ENCODE measurements at regions not wholly inside any gene's neighbourhood (a gene's known extent, or its start where the extent isn't known, plus 50 kb on each side); places are given as distances from the start of the nearest gene placed in this dataset.

DNA sequence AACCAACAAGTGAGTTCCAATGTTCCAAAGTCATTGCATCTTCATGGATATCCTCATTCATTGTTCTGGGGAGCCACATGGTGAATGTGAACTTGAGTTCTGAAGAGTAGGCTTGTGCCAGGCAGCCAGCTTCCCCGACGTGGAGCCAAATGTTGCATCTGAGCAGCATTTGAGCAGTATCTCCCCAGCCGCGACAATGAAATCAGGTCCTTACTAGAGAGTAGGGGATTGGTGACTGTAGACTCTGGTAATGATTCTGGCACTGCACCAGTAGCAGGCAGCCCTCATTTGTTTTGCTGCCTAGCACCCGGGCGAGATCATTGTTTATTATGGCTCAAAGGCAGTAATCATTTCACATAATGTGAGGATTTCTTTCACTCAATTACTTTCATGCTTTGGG lies 451.4 kb upstream of the C9orf72 start:
- H3K4me3 ChIP-seq (ENCODE audit: low read depth, low read length) = no peak overlapping the region
- no peaks in the 10 kb centered on the region for H3K36me3 ChIP-seq (ENCODE audit: control insufficient read depth, insufficient read depth, low read length)
- TF ChIP-seq, protein P1, sequence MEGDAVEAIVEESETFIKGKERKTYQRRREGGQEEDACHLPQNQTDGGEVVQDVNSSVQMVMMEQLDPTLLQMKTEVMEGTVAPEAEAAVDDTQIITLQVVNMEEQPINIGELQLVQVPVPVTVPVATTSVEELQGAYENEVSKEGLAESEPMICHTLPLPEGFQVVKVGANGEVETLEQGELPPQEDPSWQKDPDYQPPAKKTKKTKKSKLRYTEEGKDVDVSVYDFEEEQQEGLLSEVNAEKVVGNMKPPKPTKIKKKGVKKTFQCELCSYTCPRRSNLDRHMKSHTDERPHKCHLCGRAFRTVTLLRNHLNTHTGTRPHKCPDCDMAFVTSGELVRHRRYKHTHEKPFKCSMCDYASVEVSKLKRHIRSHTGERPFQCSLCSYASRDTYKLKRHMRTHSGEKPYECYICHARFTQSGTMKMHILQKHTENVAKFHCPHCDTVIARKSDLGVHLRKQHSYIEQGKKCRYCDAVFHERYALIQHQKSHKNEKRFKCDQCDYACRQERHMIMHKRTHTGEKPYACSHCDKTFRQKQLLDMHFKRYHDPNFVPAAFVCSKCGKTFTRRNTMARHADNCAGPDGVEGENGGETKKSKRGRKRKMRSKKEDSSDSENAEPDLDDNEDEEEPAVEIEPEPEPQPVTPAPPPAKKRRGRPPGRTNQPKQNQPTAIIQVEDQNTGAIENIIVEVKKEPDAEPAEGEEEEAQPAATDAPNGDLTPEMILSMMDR (IDR thresholded peaks at IDR 0.05; ENCODE audit: insufficient read depth, low read length, poor library complexity, severe bottlenecking) = no peak
- H3K27me3 ChIP-seq (ENCODE audit: control insufficient read depth, insufficient read depth, low read length) = no peaks in the 10 kb centered on the region
- DNase-seq (ENCODE audit: low read depth) = no peak

DNA sequence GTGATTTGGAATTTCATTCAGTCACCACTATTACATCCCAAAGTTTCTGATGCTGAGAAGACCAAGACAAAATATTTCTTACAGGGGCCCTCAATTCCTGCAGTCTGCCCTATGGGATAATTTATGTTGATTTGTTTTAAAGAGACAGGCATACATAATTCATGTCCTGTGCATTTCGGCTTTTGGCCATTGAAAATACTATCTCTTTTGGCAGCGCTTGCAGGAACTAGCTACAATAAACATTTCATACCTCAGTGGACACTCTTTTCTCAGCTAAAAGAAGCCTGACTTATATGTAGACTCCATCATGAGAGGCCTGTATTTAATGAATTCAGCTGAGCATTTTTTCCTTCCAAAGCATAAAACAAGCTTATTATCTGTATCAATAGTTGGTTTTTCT lies 451.9 kb upstream of the C9orf72 start:
- Histone ChIP-seq H3K4me3 (ENCODE audit: low read depth, low read length) (no peak overlapping the region), H3K36me3 (ENCODE audit: control insufficient read depth, insufficient read depth, low read length) (no peaks in the 10 kb centered on the region), H3K27me3 (ENCODE audit: control insufficient read depth, insufficient read depth, low read length) (no peaks in the 10 kb centered on the region)
- TF ChIP-seq, protein P1 (IDR thresholded peaks at IDR 0.05; ENCODE audit: insufficient read depth, low read length, poor library complexity, severe bottlenecking) = no peak
- no peak for DNase-seq (ENCODE audit: low read depth)

DNA sequence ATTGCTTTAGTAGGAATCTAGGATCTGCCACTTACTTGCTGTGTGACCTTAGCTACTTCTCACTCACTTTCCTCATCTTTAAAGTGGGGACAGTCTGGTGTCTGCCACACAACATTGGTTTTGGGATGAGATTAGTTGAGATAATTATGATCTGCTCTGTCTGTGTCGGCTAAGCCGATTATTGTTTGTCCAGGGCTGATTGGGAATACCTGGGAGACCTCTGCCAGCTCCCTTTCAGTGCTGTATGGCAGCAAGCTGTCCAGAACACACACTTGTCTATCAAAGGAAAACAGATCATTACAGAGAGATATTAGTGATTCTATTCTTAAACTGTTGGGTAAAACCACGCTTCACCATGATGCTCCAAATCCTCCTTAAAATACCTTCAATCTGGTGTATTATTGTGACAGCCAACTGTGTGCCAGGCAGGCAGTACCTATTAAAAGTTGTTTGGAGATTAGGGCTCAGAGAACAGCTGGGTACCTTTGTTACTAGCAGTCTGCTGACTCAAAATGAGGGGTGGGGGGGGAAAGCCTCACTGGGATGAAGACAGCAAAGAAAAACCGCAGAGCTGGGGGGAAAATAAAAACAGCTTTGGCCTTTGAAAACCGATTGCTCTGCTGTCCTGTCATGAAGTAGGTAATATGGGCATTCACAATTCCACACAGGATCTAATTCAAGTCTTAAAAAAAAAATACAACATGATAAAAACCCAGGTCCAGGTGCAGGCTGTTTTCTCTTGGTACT lies 458.4 kb upstream of the C9orf72 start:
- no peaks in the 10 kb centered on the region for H3K27me3 ChIP-seq (ENCODE audit: control insufficient read depth, insufficient read depth, low read length)
- TF ChIP-seq, protein P1 (IDR thresholded peaks at IDR 0.05; ENCODE audit: insufficient read depth, low read length, poor library complexity, severe bottlenecking) = no peak
- no peak for DNase-seq (ENCODE audit: low read depth)
- H3K4me3 ChIP-seq (ENCODE audit: low read depth, low read length) = no peak overlapping the region
- no peaks in the 10 kb centered on the region for H3K36me3 ChIP-seq (ENCODE audit: control insufficient read depth, insufficient read depth, low read length)

GRCh38 chr9:28032268-28032590 lies 458.9 kb upstream of the C9orf72 start:
- H3K4me3 ChIP-seq (ENCODE audit: low read depth, low read length) = no peak overlapping the region
- no peaks in the 10 kb centered on the region for H3K36me3 ChIP-seq (ENCODE audit: control insufficient read depth, insufficient read depth, low read length)
- no peaks in the 10 kb centered on the region for H3K27me3 ChIP-seq (ENCODE audit: control insufficient read depth, insufficient read depth, low read length)
- TF ChIP-seq, protein P1 (IDR thresholded peaks at IDR 0.05; ENCODE audit: insufficient read depth, low read length, poor library complexity, severe bottlenecking) = no peak
- DNase-seq (ENCODE audit: low read depth) = no peak

DNA sequence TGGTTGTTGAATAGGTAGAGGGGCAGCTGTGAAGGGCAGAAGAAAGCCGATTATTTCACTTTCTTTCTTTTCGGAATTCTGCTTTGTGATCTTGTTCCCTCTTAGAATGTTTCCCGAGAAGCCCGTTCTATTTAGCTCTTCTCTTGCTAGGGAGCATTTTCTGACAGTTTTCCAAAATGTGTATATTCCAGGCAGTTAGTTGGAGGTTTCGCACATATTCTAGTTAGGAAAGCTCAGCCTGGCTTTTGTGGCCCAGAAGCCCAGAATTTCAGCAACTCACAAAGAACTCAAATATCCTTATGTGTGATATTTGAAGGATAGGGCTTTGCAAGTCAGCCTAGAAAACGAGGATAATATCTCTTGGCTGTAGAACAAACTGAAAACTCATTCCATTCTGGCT lies 461.0 kb upstream of the C9orf72 start:
- Histone ChIP-seq H3K4me3 (ENCODE audit: low read depth, low read length) (no peak overlapping the region), H3K36me3 (ENCODE audit: control insufficient read depth, insufficient read depth, low read length) (no peaks in the 10 kb centered on the region), H3K27me3 (ENCODE audit: control insufficient read depth, insufficient read depth, low read length) (no peaks in the 10 kb centered on the region)
- TF ChIP-seq, protein P1 (IDR thresholded peaks at IDR 0.05; ENCODE audit: insufficient read depth, low read length, poor library complexity, severe bottlenecking) = no peak
- no peak for DNase-seq (ENCODE audit: low read depth)

DNA sequence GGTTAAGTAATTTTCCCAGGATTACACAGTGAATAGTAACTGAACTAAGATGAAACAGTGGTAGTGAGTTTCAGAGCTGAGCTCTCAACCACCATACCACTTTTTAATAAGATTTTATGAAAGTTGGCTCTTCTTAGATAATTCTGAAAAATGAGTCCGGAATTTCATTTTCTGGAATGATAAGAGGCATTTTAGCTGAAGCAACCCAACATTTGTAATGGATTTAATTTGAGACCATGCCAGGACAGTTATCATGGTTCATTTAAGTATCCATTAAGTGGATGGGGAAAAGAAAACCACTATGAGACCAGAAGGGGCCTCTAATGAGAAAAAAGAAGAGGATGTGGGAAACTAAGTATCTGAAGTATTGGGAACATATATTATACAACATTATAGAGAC lies 464.7 kb upstream of the C9orf72 start:
- no peaks in the 10 kb centered on the region for H3K27me3 ChIP-seq (ENCODE audit: control insufficient read depth, insufficient read depth, low read length)
- H3K36me3 ChIP-seq (ENCODE audit: control insufficient read depth, insufficient read depth, low read length) = no peaks in the 10 kb centered on the region
- no peak overlapping the region for H3K4me3 ChIP-seq (ENCODE audit: low read depth, low read length)
- no peak for DNase-seq (ENCODE audit: low read depth)
- TF ChIP-seq, protein P1 (IDR thresholded peaks at IDR 0.05; ENCODE audit: insufficient read depth, low read length, poor library complexity, severe bottlenecking) = no peak

All from kidney epithelial cell (primary cell).